ENCODE measurements at regions not wholly inside any gene's neighbourhood (a gene's known extent, or its start where the extent isn't known, plus 50 kb on each side); places are given as distances from the start of the nearest gene placed in this dataset.
"Not testable (repeated sequence)": the region's sequence is repeated elsewhere in the genome, so short reads cannot be mapped to it uniquely, and the experiment has no call there.

DNA sequence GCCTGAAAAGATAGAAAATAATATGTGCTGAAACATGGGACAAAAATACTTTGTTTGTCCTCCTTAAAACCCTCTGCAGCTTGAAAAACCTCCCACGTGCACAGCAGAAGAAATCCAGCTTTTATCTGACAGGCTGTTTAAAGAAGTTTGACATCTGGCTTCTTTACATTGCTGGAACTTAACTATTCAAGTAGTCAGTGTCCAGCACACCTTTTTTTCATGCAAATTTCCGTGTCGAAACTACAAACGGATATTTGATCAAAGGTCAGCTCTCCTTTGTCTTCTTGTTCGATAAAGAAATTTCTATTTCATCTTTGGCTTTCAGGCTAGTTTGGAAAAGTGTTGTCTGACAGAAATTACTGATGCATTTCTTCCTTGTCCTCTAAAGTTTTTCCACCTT is 66.8 kb upstream of the KBTBD8 start:
- in situ Hi-C loops (cut with HindIII; ENCODE audit: low pct_unique_long_range_greater_than_20kb, low sequenced_read_pairs): no loop called here
- DNase-seq (ENCODE audit: low read depth): no peak

- in situ Hi-C loops (cut with HindIII; ENCODE audit: low pct_unique_long_range_greater_than_20kb, low sequenced_read_pairs): no loop called here
- no peak for DNase-seq (ENCODE audit: low read depth)
These were observed 66.4 kb upstream of the KBTBD8 start for GRCh38 chr3:66931699-66932098.

DNA sequence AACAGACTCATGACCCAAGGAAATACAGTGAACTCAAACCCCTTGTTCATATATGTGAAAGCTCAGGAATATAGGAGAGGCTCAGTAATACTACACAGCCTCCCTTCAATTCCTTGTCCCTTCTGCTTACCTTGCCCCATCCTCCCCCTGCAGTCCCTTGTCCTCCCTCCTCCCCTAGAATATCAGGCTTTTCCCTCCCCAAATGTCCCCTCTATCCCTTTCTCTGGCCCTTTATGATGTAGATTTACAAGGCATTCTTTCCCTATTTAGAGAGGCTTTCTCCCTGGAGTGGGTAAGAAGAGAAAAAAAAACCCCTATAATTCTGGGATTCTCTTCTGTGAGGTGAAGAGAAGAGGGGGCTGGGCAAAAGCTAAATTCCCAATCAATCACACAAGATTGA is 64.9 kb upstream of the KBTBD8 start:
- DNase-seq (ENCODE audit: low read depth): no peak
- in situ Hi-C loops (cut with HindIII; ENCODE audit: low pct_unique_long_range_greater_than_20kb, low sequenced_read_pairs): no loop called here

DNA sequence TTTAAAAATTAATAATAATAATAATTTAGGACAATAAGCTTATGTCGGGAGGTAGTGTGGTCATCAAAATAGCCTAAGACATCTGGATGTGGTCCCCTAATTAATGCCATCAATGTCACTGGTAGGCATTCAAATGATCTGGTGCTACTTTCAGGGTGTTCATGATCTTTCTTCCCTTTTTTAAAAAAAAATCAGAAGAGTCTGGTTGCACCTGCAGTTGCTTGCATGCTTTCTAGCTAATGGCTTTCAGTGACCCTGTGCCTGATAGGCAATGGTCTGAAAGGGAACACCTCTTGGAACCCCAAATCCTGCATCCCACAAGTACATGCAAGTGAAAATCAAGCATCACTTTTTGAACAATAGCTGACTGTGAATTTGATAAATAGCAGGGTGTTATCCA is 64.1 kb upstream of the KBTBD8 start:
- no peak for DNase-seq (ENCODE audit: low read depth)
- in situ Hi-C loops (cut with HindIII; ENCODE audit: low pct_unique_long_range_greater_than_20kb, low sequenced_read_pairs): no loop called here

DNA sequence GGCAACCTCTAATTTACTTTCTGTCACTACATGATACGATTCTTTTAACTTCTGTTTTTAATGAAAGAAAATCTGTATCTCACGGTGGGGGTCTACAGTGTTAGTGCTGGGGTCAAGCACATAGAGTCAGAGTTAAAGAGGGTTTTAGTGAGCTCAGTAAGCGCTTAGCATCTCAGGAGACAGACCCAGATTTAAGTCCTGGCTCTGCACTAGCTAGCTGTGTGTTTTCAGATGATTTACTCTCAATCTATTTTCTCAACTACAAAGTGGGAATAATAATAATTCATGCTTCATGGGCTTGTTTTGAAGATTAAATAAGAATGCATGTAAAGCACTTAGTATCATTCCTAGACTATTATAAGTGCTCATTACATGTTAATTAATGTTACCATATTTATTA is 63.4 kb upstream of the KBTBD8 start:
- DNase-seq (ENCODE audit: low read depth): no peak
- in situ Hi-C loops (cut with HindIII; ENCODE audit: low pct_unique_long_range_greater_than_20kb, low sequenced_read_pairs): no loop called here

DNA sequence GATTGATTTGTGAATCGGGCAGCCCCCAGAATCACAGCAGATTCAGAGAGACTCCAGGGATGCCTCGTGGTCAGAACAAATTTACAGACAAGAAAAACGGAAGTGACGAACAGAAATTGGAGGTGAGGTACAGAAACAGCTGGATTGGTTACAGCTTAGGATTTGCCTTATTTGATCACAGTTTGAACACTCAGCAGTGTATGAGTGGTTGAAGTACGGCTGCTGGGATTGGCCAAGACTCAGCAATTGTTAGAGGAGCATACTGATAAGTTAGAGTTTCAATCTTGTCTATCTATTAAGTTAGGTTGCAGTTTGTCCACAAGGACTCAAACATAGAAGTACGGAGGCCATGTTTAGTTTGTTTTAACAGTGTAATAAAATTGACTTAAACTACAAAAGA is 61.1 kb upstream of the KBTBD8 start:
- DNase-seq (ENCODE audit: low read depth); in situ Hi-C loops (cut with HindIII; ENCODE audit: low pct_unique_long_range_greater_than_20kb, low sequenced_read_pairs): not testable (repeated sequence)

DNA sequence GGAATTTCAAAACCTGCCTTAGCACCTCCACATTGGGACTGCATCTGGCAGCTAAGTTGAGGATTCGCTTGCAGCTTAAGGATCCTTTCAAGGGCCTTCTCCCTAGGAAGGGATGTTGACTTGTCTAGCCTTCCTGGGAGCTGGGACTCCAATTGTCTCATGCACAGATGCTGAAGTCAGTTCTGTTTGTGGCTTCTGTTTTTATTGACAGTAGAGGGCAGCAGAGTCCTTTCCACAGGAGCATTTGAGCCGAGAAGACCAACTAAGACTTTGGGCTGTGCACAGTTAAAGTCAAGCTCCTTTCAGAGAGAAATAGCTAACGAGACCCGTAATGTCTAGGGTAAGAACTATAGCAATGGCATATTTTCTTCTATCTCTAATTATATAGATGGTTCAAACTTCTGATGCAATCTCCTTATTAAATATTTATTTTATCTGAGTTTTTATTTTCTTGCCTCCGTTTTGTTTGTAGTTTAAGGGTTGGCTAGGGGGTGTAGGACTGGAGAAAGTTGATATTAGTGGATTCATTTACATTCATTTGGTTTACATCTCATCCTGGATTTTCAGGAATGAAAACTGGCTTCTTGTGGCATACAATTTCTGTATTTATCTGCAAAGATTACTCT is 59.7 kb upstream of the KBTBD8 start:
- peak; percentile 17 for DNase-seq (ENCODE audit: low read depth)
- in situ Hi-C loops (cut with HindIII; ENCODE audit: low pct_unique_long_range_greater_than_20kb, low sequenced_read_pairs): no loop called here

DNA sequence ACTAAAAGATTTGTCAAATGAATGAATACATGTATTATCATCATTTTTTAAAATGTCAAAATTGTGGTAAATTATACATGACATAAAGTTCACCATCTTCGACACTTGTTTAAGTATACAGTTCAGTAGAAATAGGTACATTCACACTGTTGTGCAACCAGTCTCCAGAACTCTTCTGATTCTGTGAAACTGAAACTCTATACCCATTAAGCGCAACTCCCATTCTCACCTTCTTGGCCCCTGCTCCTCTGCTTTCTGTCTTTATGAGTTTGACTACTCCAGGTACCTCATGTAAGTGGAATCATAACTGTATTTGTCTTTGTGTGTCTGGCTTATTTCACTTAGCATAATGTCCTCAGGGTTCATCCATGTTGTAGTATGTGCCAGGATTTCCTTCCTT is 50.1 kb upstream of the KBTBD8 start:
- in situ Hi-C loops (cut with HindIII; ENCODE audit: low pct_unique_long_range_greater_than_20kb, low sequenced_read_pairs): no loop called here
- no peak for DNase-seq (ENCODE audit: low read depth)
